ENCODE measurements at regions not wholly inside any gene's neighbourhood (a gene's known extent, or its start where the extent isn't known, plus 50 kb on each side); places are given as distances from the start of the nearest gene placed in this dataset.

- Histone ChIP-seq H4K20me1 (ENCODE audit: insufficient read depth) (no peaks in the 10 kb centered on the region), H3K27ac (ENCODE audit: low read depth, low read length) (no peak overlapping the region), H3K4me1 (ENCODE audit: control insufficient read depth in 1 of 2, insufficient read depth in 2 of 2, low read length in 2 of 2) (no peaks in the 10 kb centered on the region), H3K4me2 (ENCODE audit: low read length) (no peak overlapping the region), H3K36me3 (ENCODE audit: control insufficient read depth in 1 of 2, insufficient read depth in 2 of 2, low read length in 2 of 2) (no peaks in the 10 kb centered on the region), H3K9me2 (ENCODE audit: insufficient read depth) (no peaks in the 10 kb centered on the region), H3K4me3 (replicated peaks in 1 of 2; ENCODE audit: low read depth in 1 of 2, low read length in 2 of 2) (no peak overlapping the region), H3K79me2 (ENCODE audit: insufficient read depth, low read length) (no peaks in the 10 kb centered on the region), H3K27me3 (ENCODE audit: insufficient read depth, low read length) (no peaks in the 10 kb centered on the region), H3K9me3 (ENCODE audit: control insufficient read depth in 1 of 2, insufficient read depth in 1 of 2, low read depth in 1 of 2, low read length in 2 of 2) (no peaks in the 10 kb centered on the region), H3K9ac (ENCODE audit: low read length) (no peak overlapping the region), H2AFZ (ENCODE audit: low read depth, low read length, poor library complexity, severe bottlenecking) (no peak overlapping the region)
- intact Hi-C loops (cut with micrococcal nuclease): loop anchor here (1.0 to 2.0 kb wide), 3 partner anchors 265 to 605 kb away; no protein-coding TSS in a partner anchor
- BruUV-seq (replicated peaks): no TSS peak
- POLR2A ChIA-PET: no interaction called here
- RAD21 ChIA-PET (ENCODE audit: low non-redundant PET in 1 of 2, low total read pairs in 2 of 2, uncharacterized antibody in 2 of 2, unreplicated experiment in 2 of 2): interaction anchor here in 1 of 2 experiments (0.6 to 1.1 kb wide), 2 partner anchors 261 to 348 kb away, joined by 3 read pairs; no protein-coding TSS in a partner anchor
- CTCF ChIA-PET: interaction anchor here (0.6 to 1.5 kb wide), 10 partner anchors 9 to 748 kb away, joined by 3 to 4 read pairs (median 3); no protein-coding TSS in a partner anchor
- TF ChIP-seq FOSL1 (IDR thresholded peaks at IDR 0.05; ENCODE audit: low read depth) (no peak), SP1 (IDR thresholded peaks at IDR 0.05; ENCODE audit: low read depth) (no peak), EZH2 (IDR thresholded peaks at IDR 0.05) (no peak)
- ATAC-seq (no peak), DNase-seq (ENCODE audit: low read depth, low spot score) (no peak)
Observed at GRCh38 chr11:70815485-70815832, 417.1 kb downstream of the CTTN start.

DNA sequence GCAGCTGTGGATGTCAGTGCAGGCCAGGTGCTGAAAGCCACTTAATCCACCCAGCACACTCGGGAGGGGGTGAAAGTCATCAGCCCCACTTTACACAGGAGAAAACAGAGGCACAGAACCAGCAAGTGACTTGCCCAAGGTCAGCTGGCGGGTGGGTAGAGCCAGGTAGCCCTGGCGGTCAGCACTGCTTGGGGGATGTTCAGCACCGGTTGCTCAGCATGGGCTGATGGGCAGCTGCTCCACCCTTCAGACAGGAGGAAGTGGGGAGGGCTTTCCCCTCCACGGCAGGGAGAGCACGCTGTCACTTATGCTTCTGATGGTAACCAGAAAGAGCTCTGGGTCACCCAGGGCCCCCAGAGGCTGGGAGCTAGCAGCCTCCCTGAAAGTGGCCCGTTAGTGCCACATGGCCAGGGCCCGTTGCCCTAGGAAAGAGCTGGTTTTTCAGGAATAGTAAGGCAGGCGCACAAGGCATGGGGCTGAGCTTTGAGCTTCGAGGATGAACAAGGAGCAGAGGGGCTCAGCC is 417.9 kb downstream of the CTTN start:
- H2AFZ ChIP-seq (ENCODE audit: low read depth, low read length, poor library complexity, severe bottlenecking): no peak overlapping the region
- no peaks in the 10 kb centered on the region for H3K79me2 ChIP-seq (ENCODE audit: insufficient read depth, low read length)
- CTCF ChIA-PET: interaction anchor here (1.4 kb wide), 1 partner anchor 9 kb away, joined by 4 read pairs; no protein-coding TSS in a partner anchor
- TF ChIP-seq YY1 (IDR thresholded peaks at IDR 0.05; ENCODE audit: extremely low read depth, insufficient replicate concordance, low read depth, low read length) (no peak), SP1 (IDR thresholded peaks at IDR 0.05; ENCODE audit: low read depth) (no peak), ZFX (IDR thresholded peaks at IDR 0.05) (no peak), FOSL1 (IDR thresholded peaks at IDR 0.05; ENCODE audit: low read depth) (no peak), ZNF274 (IDR thresholded peaks at IDR 0.05; ENCODE audit: low read depth, low read length) (no peak), EZH2 (IDR thresholded peaks at IDR 0.05) (no peak), CEBPB (IDR thresholded peaks at IDR 0.05; ENCODE audit: low read depth) (no peak), RAD21 (IDR thresholded peaks at IDR 0.05; ENCODE audit: low read depth) (no peak), SRF (IDR thresholded peaks at IDR 0.05; ENCODE audit: low read depth) (no peak), EGR1 (IDR thresholded peaks at IDR 0.05; ENCODE audit: low read depth) (no peak)
- TF ChIP-seq, protein P1, sequence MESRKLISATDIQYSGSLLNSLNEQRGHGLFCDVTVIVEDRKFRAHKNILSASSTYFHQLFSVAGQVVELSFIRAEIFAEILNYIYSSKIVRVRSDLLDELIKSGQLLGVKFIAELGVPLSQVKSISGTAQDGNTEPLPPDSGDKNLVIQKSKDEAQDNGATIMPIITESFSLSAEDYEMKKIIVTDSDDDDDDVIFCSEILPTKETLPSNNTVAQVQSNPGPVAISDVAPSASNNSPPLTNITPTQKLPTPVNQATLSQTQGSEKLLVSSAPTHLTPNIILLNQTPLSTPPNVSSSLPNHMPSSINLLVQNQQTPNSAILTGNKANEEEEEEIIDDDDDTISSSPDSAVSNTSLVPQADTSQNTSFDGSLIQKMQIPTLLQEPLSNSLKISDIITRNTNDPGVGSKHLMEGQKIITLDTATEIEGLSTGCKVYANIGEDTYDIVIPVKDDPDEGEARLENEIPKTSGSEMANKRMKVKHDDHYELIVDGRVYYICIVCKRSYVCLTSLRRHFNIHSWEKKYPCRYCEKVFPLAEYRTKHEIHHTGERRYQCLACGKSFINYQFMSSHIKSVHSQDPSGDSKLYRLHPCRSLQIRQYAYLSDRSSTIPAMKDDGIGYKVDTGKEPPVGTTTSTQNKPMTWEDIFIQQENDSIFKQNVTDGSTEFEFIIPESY (IDR thresholded peaks at IDR 0.05; ENCODE audit: extremely low read depth, insufficient replicate concordance, low read length): no peak
- RAD21 ChIA-PET (ENCODE audit: low non-redundant PET in 1 of 2, low total read pairs in 2 of 2, uncharacterized antibody in 2 of 2, unreplicated experiment in 2 of 2): no interaction called here
- no peaks in the 10 kb centered on the region for H3K27me3 ChIP-seq (ENCODE audit: insufficient read depth, low read length)
- H3K4me2 ChIP-seq (ENCODE audit: low read length): no peak overlapping the region
- intact Hi-C loops (cut with micrococcal nuclease): no loop called here
- no peak overlapping the region for H3K9ac ChIP-seq (ENCODE audit: low read length)
- no peaks in the 10 kb centered on the region for H3K36me3 ChIP-seq (ENCODE audit: control insufficient read depth in 1 of 2, insufficient read depth in 2 of 2, low read length in 2 of 2)
- POLR2A ChIA-PET: no interaction called here
- ATAC-seq (no peak), DNase-seq (ENCODE audit: low read depth, low spot score) (no peak)
- H4K20me1 ChIP-seq (ENCODE audit: insufficient read depth): no peaks in the 10 kb centered on the region
- no peaks in the 10 kb centered on the region for H3K9me3 ChIP-seq (ENCODE audit: control insufficient read depth in 1 of 2, insufficient read depth in 1 of 2, low read depth in 1 of 2, low read length in 2 of 2)
- no peak overlapping the region for H3K27ac ChIP-seq (ENCODE audit: low read depth, low read length)
- no TSS peak for BruUV-seq (replicated peaks)
- no peak overlapping the region for H3K4me3 ChIP-seq (replicated peaks in 1 of 2; ENCODE audit: low read depth in 1 of 2, low read length in 2 of 2)
- no peaks in the 10 kb centered on the region for H3K9me2 ChIP-seq (ENCODE audit: insufficient read depth)
- no peaks in the 10 kb centered on the region for H3K4me1 ChIP-seq (ENCODE audit: control insufficient read depth in 1 of 2, insufficient read depth in 2 of 2, low read length in 2 of 2)
